ENCODE measurements at regions not wholly inside any gene's neighbourhood (a gene's known extent, or its start where the extent isn't known, plus 50 kb on each side); places are given as distances from the start of the nearest gene placed in this dataset.

DNA sequence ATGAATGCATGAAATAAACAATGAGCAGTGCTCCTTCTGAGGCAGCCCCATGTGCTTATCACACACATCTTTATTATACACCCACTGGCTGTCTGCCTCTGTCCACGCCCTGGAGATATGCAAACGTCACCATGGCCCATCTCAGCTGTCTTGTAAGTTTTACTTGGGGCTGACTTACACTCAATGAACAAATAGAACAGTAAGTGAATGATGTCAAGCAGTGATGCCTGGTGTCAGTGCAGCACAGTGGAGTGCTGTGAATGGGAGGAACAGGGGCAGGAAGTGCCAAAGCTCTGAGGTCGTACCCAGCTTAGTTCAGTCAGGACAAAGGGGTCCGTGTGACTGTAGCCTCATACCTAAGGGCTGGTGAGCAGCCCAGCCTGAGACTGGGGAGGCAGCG lies 659.5 kb upstream of the HS6ST1 start:
- Histone ChIP-seq H3K9ac (ENCODE audit: insufficient read depth in 1 of 2, low read depth in 2 of 2, low read length in 2 of 2) (no peak overlapping the region), H3K4me3 (no peak overlapping the region), H3K9me3 (replicated peaks; ENCODE audit: control insufficient read depth, insufficient read depth, low read depth, low read length) (no peaks in the 10 kb centered on the region), H3K9me1 (ENCODE audit: control insufficient read depth, insufficient read depth, low read length) (no peaks in the 10 kb centered on the region), H3K27me3 (ENCODE audit: control insufficient read depth in 2 of 2, insufficient read depth in 2 of 2, low read length in 2 of 2) (peaks cover 5 to 7% of the 10 kb centered on the region in 2 experiments), H3K36me3 (ENCODE audit: control insufficient read depth, insufficient read depth, low read length) (no peaks in the 10 kb centered on the region), H3K4me1 (replicated peaks in 1 of 2; ENCODE audit: control insufficient read depth in 2 of 2, insufficient read depth in 2 of 2, low read length in 2 of 2) (no peaks in the 10 kb centered on the region; a peak in 1 of 5 replicates), H4K20me1 (replicated peaks; ENCODE audit: control insufficient read depth, insufficient read depth, low read length) (no peaks in the 10 kb centered on the region), H3K79me2 (ENCODE audit: control insufficient read depth, insufficient read depth, low read length) (no peaks in the 10 kb centered on the region), H3K27ac (ENCODE audit: extremely low read depth, low read depth, low read length) (no peak overlapping the region), H2AFZ (ENCODE audit: low read depth, low read length) (no peak overlapping the region), H3K4me2 (ENCODE audit: insufficient read depth, low read length) (no peak overlapping the region)
- no peak for ATAC-seq
- ChIA-PET POLR2A (no interaction called here), CTCF (ENCODE audit: low intra/inter-chr PET ratio) (no interaction called here)
- BruUV-seq (replicated peaks), result no TSS peak
- in situ Hi-C loops (cut with MboI), result no loop called here
- intact Hi-C loops (cut with micrococcal nuclease), result no loop called here
- FAIRE-seq, result no peak
- DNase-seq (ENCODE audit: extremely low read depth in 1 of 4, low spot score in 3 of 4), result no peak
- WGBS (ENCODE audit: insufficient coverage, low coverage, missing lambda C conversion rate), result 0% methylated on average over 5 of the region's 5 CpGs
- no peak for TF ChIP-seq RBM34 (IDR thresholded peaks at IDR 0.05; ENCODE audit: borderline replicate concordance, insufficient read depth, low read length)
- TF ChIP-seq, protein P1, sequence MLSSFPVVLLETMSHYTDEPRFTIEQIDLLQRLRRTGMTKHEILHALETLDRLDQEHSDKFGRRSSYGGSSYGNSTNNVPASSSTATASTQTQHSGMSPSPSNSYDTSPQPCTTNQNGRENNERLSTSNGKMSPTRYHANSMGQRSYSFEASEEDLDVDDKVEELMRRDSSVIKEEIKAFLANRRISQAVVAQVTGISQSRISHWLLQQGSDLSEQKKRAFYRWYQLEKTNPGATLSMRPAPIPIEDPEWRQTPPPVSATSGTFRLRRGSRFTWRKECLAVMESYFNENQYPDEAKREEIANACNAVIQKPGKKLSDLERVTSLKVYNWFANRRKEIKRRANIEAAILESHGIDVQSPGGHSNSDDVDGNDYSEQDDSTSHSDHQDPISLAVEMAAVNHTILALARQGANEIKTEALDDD (IDR thresholded peaks at IDR 0.05), result no peak
- TF ChIP-seq, protein P2, sequence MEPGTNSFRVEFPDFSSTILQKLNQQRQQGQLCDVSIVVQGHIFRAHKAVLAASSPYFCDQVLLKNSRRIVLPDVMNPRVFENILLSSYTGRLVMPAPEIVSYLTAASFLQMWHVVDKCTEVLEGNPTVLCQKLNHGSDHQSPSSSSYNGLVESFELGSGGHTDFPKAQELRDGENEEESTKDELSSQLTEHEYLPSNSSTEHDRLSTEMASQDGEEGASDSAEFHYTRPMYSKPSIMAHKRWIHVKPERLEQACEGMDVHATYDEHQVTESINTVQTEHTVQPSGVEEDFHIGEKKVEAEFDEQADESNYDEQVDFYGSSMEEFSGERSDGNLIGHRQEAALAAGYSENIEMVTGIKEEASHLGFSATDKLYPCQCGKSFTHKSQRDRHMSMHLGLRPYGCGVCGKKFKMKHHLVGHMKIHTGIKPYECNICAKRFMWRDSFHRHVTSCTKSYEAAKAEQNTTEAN (CRISPR knock-in tag; IDR thresholded peaks at IDR 0.05), result no peak
- TF ChIP-seq, protein P3, sequence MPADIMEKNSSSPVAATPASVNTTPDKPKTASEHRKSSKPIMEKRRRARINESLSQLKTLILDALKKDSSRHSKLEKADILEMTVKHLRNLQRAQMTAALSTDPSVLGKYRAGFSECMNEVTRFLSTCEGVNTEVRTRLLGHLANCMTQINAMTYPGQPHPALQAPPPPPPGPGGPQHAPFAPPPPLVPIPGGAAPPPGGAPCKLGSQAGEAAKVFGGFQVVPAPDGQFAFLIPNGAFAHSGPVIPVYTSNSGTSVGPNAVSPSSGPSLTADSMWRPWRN (IDR thresholded peaks at IDR 0.05; ENCODE audit: low read depth), result no peak
- no peak for TF ChIP-seq CCNT2 (IDR thresholded peaks at IDR 0.05; ENCODE audit: borderline replicate concordance, extremely low read depth, insufficient read length, low read depth, low read length)
- no peak for TF ChIP-seq PTRF (tag; IDR thresholded peaks at IDR 0.05)
- no peak for TF ChIP-seq THRAP3 (IDR thresholded peaks at IDR 0.05; ENCODE audit: borderline replicate concordance)
- TF ChIP-seq HEY1 (CRISPR knock-in tag; IDR thresholded peaks at IDR 0.05; ENCODE audit: borderline replicate concordance), result no peak
- no peak for TF ChIP-seq ZBTB1 (CRISPR knock-in tag; IDR thresholded peaks at IDR 0.05; ENCODE audit: borderline replicate concordance, low read depth)
- TF ChIP-seq HOXB6 (CRISPR knock-in tag; IDR thresholded peaks at IDR 0.05; ENCODE audit: borderline replicate concordance), result no peak
- TF ChIP-seq, protein P4, sequence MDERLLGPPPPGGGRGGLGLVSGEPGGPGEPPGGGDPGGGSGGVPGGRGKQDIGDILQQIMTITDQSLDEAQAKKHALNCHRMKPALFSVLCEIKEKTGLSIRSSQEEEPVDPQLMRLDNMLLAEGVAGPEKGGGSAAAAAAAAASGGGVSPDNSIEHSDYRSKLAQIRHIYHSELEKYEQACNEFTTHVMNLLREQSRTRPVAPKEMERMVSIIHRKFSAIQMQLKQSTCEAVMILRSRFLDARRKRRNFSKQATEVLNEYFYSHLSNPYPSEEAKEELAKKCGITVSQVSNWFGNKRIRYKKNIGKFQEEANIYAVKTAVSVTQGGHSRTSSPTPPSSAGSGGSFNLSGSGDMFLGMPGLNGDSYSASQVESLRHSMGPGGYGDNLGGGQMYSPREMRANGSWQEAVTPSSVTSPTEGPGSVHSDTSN (CRISPR knock-in tag; IDR thresholded peaks at IDR 0.05; ENCODE audit: low read depth), result no peak
- TF ChIP-seq, protein P4 (tag; conservative IDR thresholded peaks at IDR 0.05; ENCODE audit: low read depth), result no peak
- TF ChIP-seq CEBPG (CRISPR knock-in tag; IDR thresholded peaks at IDR 0.05), result no peak
- TF ChIP-seq CEBPG (tag; conservative IDR thresholded peaks at IDR 0.05 in 1 of 2, IDR thresholded peaks at IDR 0.05 in 1 of 2), result no peak
- TF ChIP-seq CREM (IDR thresholded peaks at IDR 0.05; ENCODE audit: low read depth), result no peak
- TF ChIP-seq, protein P5, sequence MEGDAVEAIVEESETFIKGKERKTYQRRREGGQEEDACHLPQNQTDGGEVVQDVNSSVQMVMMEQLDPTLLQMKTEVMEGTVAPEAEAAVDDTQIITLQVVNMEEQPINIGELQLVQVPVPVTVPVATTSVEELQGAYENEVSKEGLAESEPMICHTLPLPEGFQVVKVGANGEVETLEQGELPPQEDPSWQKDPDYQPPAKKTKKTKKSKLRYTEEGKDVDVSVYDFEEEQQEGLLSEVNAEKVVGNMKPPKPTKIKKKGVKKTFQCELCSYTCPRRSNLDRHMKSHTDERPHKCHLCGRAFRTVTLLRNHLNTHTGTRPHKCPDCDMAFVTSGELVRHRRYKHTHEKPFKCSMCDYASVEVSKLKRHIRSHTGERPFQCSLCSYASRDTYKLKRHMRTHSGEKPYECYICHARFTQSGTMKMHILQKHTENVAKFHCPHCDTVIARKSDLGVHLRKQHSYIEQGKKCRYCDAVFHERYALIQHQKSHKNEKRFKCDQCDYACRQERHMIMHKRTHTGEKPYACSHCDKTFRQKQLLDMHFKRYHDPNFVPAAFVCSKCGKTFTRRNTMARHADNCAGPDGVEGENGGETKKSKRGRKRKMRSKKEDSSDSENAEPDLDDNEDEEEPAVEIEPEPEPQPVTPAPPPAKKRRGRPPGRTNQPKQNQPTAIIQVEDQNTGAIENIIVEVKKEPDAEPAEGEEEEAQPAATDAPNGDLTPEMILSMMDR (IDR thresholded peaks at IDR 0.05 in 2 of 3, conservative IDR thresholded peaks at IDR 0.05 in 1 of 3; ENCODE audit: insufficient read depth in 2 of 3, low read depth in 1 of 3, low read length in 3 of 3), result no peak
